HEK293T (cell line): ENCODE measurements at regions not wholly inside any gene's neighbourhood (a gene's known extent, or its start where the extent isn't known, plus 50 kb on each side); places are given as distances from the start of the nearest gene placed in this dataset.

Source experiments
- ARNT ChIP-seq: fragments of 450-650 bp; IDR thresholded peaks from 2 replicates; pipeline ENCODE4 v1.6.1; 2017; ENCODE audit warnings: mild to moderate bottlenecking
- BHLHE40 ChIP-seq: fragments of 450-650 bp; IDR thresholded peaks from 2 replicates; pipeline ENCODE4 v1.6.1; 2016; ENCODE audit warnings: mild to moderate bottlenecking, moderate library complexity, borderline replicate concordance
- FOXK2 ChIP-seq: fragments of 450-650 bp; IDR thresholded peaks from 2 replicates; pipeline ENCODE4 v1.6.1; 2016; ENCODE audit warnings: mild to moderate bottlenecking
- FOXM1 ChIP-seq: fragments of 450-650 bp; IDR thresholded peaks from 2 replicates; pipeline ENCODE4 v1.6.1; 2017; ENCODE audit warnings: mild to moderate bottlenecking, borderline replicate concordance
- HDGF ChIP-seq: fragments of 450-650 bp; IDR thresholded peaks from 2 replicates; pipeline ENCODE4 v1.6.1; 2017; ENCODE audit warnings: antibody characterized with exemption, borderline replicate concordance
- NFRKB ChIP-seq: fragments of 450-650 bp; IDR thresholded peaks from 2 replicates; pipeline ENCODE4 v1.6.1; 2016; ENCODE audit warnings: mild to moderate bottlenecking, moderate library complexity
- SP1 ChIP-seq: fragments of 450-650 bp; IDR thresholded peaks from 2 replicates; pipeline ENCODE4 v1.6.1; 2017
- TARDBP ChIP-seq: fragments of 450-650 bp; IDR thresholded peaks from 2 replicates; pipeline ENCODE4 v1.6.1; 2016
- ZNF384 ChIP-seq: fragments of 450-650 bp; IDR thresholded peaks from 2 replicates; pipeline ENCODE4 v1.6.1; 2016

- TF ChIP-seq FOXM1 (no peak), TARDBP (no peak), SP1 (no peak), ZNF384 (no peak), BHLHE40 (no peak), FOXK2 (no peak), ARNT (no peak), HDGF (no peak), NFRKB (no peak)
These were observed 186.9 kb upstream of the CD180 start for GRCh38 chr5:67383451-67383850.
